Keratinocyte (primary cell): ENCODE measurements at regions not wholly inside any gene's neighbourhood (a gene's known extent, or its start where the extent isn't known, plus 50 kb on each side); places are given as distances from the start of the nearest gene placed in this dataset.

Source experiments
- EZH2 ChIP-seq: IDR thresholded peaks from one replicate; pipeline ENCODE4 v1.6.1; 2012; ENCODE audit warnings: inconsistent platforms, mild to moderate bottlenecking, low read length, moderate library complexity
- TF ChIP-seq, protein P1 (sequence below), 3 experiments: IDR thresholded peaks in 1 of 3; conservative IDR thresholded peaks in 1 of 3; optimal IDR thresholded peaks in 1 of 3; 2 replicates in 2 of 3; 3 replicates in 1 of 3; pipeline versions ENCODE3 to v1.5.1; 2011; ENCODE audit warnings: low read length in 3 of 3, mild to moderate bottlenecking in 3 of 3, moderate library complexity in 2 of 3, control low read depth in 1 of 3, inconsistent platforms in 1 of 3; ENCODE audit not compliant: insufficient read depth in 2 of 3; ENCODE audit errors: extremely low read depth in 1 of 3

DNA sequence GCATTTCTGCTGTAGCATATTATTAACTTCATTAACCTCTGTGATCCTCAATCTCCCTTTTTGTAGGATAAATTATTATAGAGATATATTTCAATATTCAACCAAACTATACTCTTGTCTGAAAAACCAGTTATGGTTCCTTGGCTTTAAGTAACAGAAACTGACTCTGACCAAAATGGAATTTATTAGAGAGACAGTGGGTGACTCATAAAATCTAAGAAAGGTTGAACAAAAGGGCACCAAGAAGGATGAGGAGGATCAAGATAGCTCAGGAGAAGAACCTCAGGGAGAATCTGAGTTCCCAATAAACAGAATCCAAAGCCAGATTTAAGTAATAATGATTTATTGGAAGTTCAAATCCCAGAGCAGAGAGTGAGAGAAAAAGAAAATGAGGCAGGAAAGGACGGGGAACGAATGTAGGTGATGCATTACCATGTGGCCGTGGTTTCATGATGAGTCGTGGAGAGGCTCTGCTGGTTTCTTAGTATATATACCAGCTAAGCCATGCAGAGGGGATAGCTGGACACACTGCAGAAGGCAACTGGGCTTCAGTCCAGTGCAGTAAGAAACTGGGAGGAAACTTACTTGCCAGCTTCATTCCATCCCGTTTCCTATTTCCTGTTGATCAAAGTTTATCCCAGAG, 151.5 kb upstream of the GOT2 start:
- TF ChIP-seq, protein P1, sequence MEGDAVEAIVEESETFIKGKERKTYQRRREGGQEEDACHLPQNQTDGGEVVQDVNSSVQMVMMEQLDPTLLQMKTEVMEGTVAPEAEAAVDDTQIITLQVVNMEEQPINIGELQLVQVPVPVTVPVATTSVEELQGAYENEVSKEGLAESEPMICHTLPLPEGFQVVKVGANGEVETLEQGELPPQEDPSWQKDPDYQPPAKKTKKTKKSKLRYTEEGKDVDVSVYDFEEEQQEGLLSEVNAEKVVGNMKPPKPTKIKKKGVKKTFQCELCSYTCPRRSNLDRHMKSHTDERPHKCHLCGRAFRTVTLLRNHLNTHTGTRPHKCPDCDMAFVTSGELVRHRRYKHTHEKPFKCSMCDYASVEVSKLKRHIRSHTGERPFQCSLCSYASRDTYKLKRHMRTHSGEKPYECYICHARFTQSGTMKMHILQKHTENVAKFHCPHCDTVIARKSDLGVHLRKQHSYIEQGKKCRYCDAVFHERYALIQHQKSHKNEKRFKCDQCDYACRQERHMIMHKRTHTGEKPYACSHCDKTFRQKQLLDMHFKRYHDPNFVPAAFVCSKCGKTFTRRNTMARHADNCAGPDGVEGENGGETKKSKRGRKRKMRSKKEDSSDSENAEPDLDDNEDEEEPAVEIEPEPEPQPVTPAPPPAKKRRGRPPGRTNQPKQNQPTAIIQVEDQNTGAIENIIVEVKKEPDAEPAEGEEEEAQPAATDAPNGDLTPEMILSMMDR (optimal IDR thresholded peaks at IDR 0.05 in 1 of 3, IDR thresholded peaks at IDR 0.05 in 1 of 3, conservative IDR thresholded peaks at IDR 0.05 in 1 of 3; ENCODE audit: extremely low read depth in 1 of 3, insufficient read depth in 2 of 3, low read length in 3 of 3), result no peak
- no peak for TF ChIP-seq EZH2
